GM23338 (cell line): ENCODE measurements at regions not wholly inside any gene's neighbourhood (a gene's known extent, or its start where the extent isn't known, plus 50 kb on each side); places are given as distances from the start of the nearest gene placed in this dataset.

Experiments used
- ATAC-seq: fragments of 200-7000 bp; cut with Tn5 transposase; 3 replicates; pipeline ENCODE4 v1.9.1; 2020
- DNase-seq: peaks from one replicate; pipeline ENCODE4 v3.0.0-alpha.2; 2015; ENCODE audit warnings: low spot score
- H2AFZ ChIP-seq: fragments of 200-600 bp; sonication (generic); 2 replicates; pipeline ENCODE4 v1.8.0; 2016; ENCODE audit warnings: antibody characterized with exemption, mild to moderate bottlenecking, moderate library complexity
- H3F3A ChIP-seq: fragments of 200-600 bp; sonication (generic); replicated peaks from 2 replicates; pipeline ENCODE4 v1.8.0; 2017; ENCODE audit warnings: antibody characterized with exemption, mixed run types, low read depth
- H3K27ac ChIP-seq: fragments of 200-600 bp; sonication (generic); 2 replicates; pipeline ENCODE4 v1.6.1; 2016; ENCODE audit warnings: low read depth
- H3K27me3 ChIP-seq: fragments of 200-600 bp; sonication (generic); 2 replicates; pipeline ENCODE4 v1.8.0; 2016; ENCODE audit warnings: mild to moderate bottlenecking, mixed run types, moderate library complexity; ENCODE audit not compliant: insufficient read depth
- H3K36me3 ChIP-seq: fragments of 200-600 bp; sonication (generic); 2 replicates; pipeline ENCODE4 v1.8.0; 2016; ENCODE audit warnings: mild to moderate bottlenecking; ENCODE audit not compliant: insufficient read depth
- H3K4me1 ChIP-seq: fragments of 200-600 bp; sonication (generic); 2 replicates; pipeline ENCODE4 v1.8.0; 2016; ENCODE audit warnings: mild to moderate bottlenecking, moderate library complexity; ENCODE audit not compliant: insufficient read depth
- H3K4me2 ChIP-seq: fragments of 200-600 bp; sonication (generic); 2 replicates; pipeline ENCODE4 v1.7.1; 2017; ENCODE audit warnings: mixed run types
- H3K4me3 ChIP-seq: fragments of 200-600 bp; sonication (generic); 2 replicates; pipeline ENCODE4 v1.6.1; 2016; ENCODE audit warnings: mixed run types
- H3K79me2 ChIP-seq: fragments of 200-600 bp; sonication (generic); replicated peaks from 2 replicates; pipeline ENCODE4 v1.8.0; 2017; ENCODE audit warnings: mild to moderate bottlenecking; ENCODE audit not compliant: insufficient read depth
- H3K9me2 ChIP-seq: fragments of 200-600 bp; sonication (generic); 2 replicates; pipeline ENCODE4 v1.8.0; 2017; ENCODE audit not compliant: insufficient read depth
- H4K20me1 ChIP-seq: fragments of 200-600 bp; sonication (generic); replicated peaks from 2 replicates; pipeline ENCODE4 v1.8.0; 2017; ENCODE audit warnings: mild to moderate bottlenecking; ENCODE audit not compliant: insufficient read depth
- H3K27ac Mint-ChIP-seq: 2 replicates; pipeline ENCODE4 v1.8.0; 2020; ENCODE audit warnings: inconsistent platforms, mild to moderate bottlenecking, moderate library complexity, mixed read lengths
- H3K27me3 Mint-ChIP-seq: 3 replicates; pipeline ENCODE4 v1.8.0; 2022; ENCODE audit warnings: low read depth, mild to moderate bottlenecking, moderate library complexity, mixed read lengths, inconsistent platforms; ENCODE audit not compliant: insufficient read depth, poor library complexity
- H3K36me3 Mint-ChIP-seq: 3 replicates; pipeline ENCODE4 v1.8.0; 2021; ENCODE audit warnings: low read depth, mild to moderate bottlenecking, inconsistent platforms, moderate library complexity, mixed read lengths
- H3K4me1 Mint-ChIP-seq: 3 replicates; pipeline ENCODE4 v1.8.0; 2020; ENCODE audit warnings: mild to moderate bottlenecking, inconsistent platforms, mixed read lengths
- H3K4me3 Mint-ChIP-seq: 3 replicates; pipeline ENCODE4 v1.8.0; 2021; ENCODE audit warnings: moderate library complexity, mild to moderate bottlenecking, inconsistent platforms, mixed read lengths
- H3K9me3 Mint-ChIP-seq: 3 replicates; pipeline ENCODE4 v1.8.0; 2020; ENCODE audit warnings: moderate library complexity, mild to moderate bottlenecking, inconsistent platforms, mixed read lengths
- CREB1 ChIP-seq: fragments of 250-450 bp; sonication (Bioruptor Pico); IDR thresholded peaks from 2 replicates; pipeline ENCODE4 v1.5.0; 2020; ENCODE audit warnings: low read depth, mild to moderate bottlenecking, moderate library complexity
- ETS1 ChIP-seq: IDR thresholded peaks from 2 replicates; pipeline ENCODE4 v1.6.1; 2016; ENCODE audit warnings: antibody characterized with exemption
- EZH2 ChIP-seq: fragments of 200-600 bp; sonication (generic); IDR thresholded peaks from one replicate; pipeline ENCODE4 v1.8.0; 2017; ENCODE audit warnings: antibody characterized with exemption, mild to moderate bottlenecking, low read depth; ENCODE audit not compliant: unreplicated experiment
- EZH2phosphoT487 ChIP-seq: fragments of 200-600 bp; sonication (generic); IDR thresholded peaks from one replicate; pipeline ENCODE4 v1.8.1; 2018; ENCODE audit warnings: antibody characterized with exemption; ENCODE audit not compliant: unreplicated experiment
- JUNB ChIP-seq: IDR thresholded peaks from one replicate; pipeline ENCODE4 v1.6.1; 2016; ENCODE audit warnings: antibody characterized with exemption; ENCODE audit not compliant: unreplicated experiment
- POLR2AphosphoS5 ChIP-seq: IDR thresholded peaks from 2 replicates; pipeline ENCODE4 v1.6.1; 2016; ENCODE audit warnings: antibody characterized with exemption, low read depth
- REST ChIP-seq: IDR thresholded peaks from one replicate; pipeline ENCODE4 v1.6.1; 2018; ENCODE audit warnings: antibody characterized with exemption; ENCODE audit not compliant: unreplicated experiment
- ZNF114 ChIP-seq: fragments of 250-450 bp; sonication (Bioruptor Pico); IDR thresholded peaks from 2 replicates; pipeline ENCODE4 v1.5.0; 2020; ENCODE audit warnings: mild to moderate bottlenecking, moderate library complexity
- ZNF462 ChIP-seq: fragments of 250-450 bp; sonication (Bioruptor Pico); IDR thresholded peaks from 2 replicates; pipeline ENCODE4 v1.5.0; 2020; ENCODE audit warnings: mild to moderate bottlenecking, moderate library complexity

- TF ChIP-seq REST (no peak), CREB1 (no peak), ETS1 (no peak), JUNB (no peak)
Observed at GRCh38 chr5:168096525-168096924, 194.9 kb upstream of the WWC1 start (continued).

GRCh38 chr5:168097876-168098653, 193.4 kb upstream of the WWC1 start:
- H2AFZ ChIP-seq: no peak overlapping the region
- H3K4me3 ChIP-seq: no peak overlapping the region
- no peaks in the 10 kb centered on the region for H4K20me1 ChIP-seq
- Mint-ChIP-seq H3K36me3 (no peaks in the 10 kb centered on the region), H3K9me3 (peaks cover 3% of the 10 kb centered on the region; the same call in 1 of the 3 replicates), H3K27me3 (peaks cover 2% of the 10 kb centered on the region), H3K4me1 (peaks cover under 1% of the 10 kb centered on the region; the same call in 1 of the 3 replicates), H3K27ac (no peak overlapping the region), H3K4me3 (no peak overlapping the region)
- H3K27me3 ChIP-seq: no peaks in the 10 kb centered on the region
- no peaks in the 10 kb centered on the region for H3K79me2 ChIP-seq
- ATAC-seq: no peak
- H3K4me1 ChIP-seq: no peaks in the 10 kb centered on the region
- H3F3A ChIP-seq: no peaks in the 10 kb centered on the region
- H3K9me2 ChIP-seq: no peaks in the 10 kb centered on the region
- no peaks in the 10 kb centered on the region for H3K36me3 ChIP-seq
- no peak overlapping the region for H3K4me2 ChIP-seq
- no peak overlapping the region for H3K27ac ChIP-seq
- no peak for DNase-seq
- TF ChIP-seq EZH2phosphoT487 (no peak), EZH2 (no peak), ZNF114 (CRISPR knock-in tag) (no peak), ETS1 (no peak), ZNF462 (CRISPR knock-in tag) (no peak), POLR2AphosphoS5 (no peak)
